ENCODE measurements at regions not wholly inside any gene's neighbourhood (a gene's known extent, or its start where the extent isn't known, plus 50 kb on each side); places are given as distances from the start of the nearest gene placed in this dataset.

DNA sequence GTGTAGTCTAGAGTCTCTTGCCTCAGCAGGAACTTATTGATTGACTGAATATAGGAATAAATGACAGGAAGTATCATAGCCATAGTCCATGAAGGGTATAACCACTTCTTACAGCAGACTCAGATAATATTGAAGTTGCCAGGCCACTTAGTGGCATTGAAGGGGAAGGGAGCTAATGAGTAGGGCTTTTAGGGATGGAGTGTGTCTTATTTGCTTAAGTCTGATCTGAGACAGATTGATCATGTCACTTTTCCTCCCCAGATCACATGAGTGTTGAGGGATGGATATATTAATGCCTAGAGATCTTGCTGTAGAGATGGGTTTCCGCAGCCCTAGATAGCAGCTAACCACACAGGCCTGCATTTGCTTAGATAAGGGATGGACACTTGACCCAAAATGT is 62.2 kb upstream of the NBEA start:
- TF ChIP-seq, protein P1, sequence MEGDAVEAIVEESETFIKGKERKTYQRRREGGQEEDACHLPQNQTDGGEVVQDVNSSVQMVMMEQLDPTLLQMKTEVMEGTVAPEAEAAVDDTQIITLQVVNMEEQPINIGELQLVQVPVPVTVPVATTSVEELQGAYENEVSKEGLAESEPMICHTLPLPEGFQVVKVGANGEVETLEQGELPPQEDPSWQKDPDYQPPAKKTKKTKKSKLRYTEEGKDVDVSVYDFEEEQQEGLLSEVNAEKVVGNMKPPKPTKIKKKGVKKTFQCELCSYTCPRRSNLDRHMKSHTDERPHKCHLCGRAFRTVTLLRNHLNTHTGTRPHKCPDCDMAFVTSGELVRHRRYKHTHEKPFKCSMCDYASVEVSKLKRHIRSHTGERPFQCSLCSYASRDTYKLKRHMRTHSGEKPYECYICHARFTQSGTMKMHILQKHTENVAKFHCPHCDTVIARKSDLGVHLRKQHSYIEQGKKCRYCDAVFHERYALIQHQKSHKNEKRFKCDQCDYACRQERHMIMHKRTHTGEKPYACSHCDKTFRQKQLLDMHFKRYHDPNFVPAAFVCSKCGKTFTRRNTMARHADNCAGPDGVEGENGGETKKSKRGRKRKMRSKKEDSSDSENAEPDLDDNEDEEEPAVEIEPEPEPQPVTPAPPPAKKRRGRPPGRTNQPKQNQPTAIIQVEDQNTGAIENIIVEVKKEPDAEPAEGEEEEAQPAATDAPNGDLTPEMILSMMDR (IDR thresholded peaks at IDR 0.05; ENCODE audit: borderline replicate concordance, extremely low read depth, low read length, poor library complexity, severe bottlenecking), result no peak
- TF ChIP-seq EZH2 (IDR thresholded peaks at IDR 0.05; ENCODE audit: borderline replicate concordance, low read depth, low read length, severe bottlenecking), result no peak

Data from DND-41 (cell line).